ENCODE measurements at regions not wholly inside any gene's neighbourhood (a gene's known extent, or its start where the extent isn't known, plus 50 kb on each side); places are given as distances from the start of the nearest gene placed in this dataset.
A peak's percentile ranks its signal among the peaks of the same experiment; 100 is the strongest.

DNA sequence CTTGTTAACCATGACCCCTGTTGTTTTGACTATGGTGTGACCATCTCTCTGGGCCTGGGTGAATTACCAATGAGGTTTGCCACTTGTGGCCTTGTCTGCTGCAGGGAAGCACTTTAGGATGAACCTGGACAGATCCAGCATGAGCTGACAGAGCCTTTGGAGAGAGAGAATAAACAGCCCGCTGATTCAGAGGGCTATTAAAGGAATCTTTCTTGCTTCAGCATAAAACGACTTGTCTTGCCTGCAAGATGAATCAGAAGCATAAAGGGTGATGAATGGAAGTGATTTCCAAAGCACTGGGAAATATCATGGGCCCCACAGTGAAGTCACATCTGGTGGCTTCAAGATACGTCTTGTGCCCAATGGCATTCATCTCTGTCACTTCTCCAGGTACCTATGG, 69.0 kb upstream of the WSCD2 start:
- Histone ChIP-seq H3K9me3 (ENCODE audit: control insufficient read depth, insufficient read depth, low read length) (no peaks in the 10 kb centered on the region), H3K27ac (ENCODE audit: low read depth, low read length) (no peak overlapping the region), H3K4me3 (ENCODE audit: low read depth, low read length) (no peak overlapping the region), H3K27me3 (ENCODE audit: control insufficient read depth, insufficient read depth, low read length) (no peaks in the 10 kb centered on the region)
- DNase-seq (ENCODE audit: low read depth, low spot score) = no peak
- ChIA-PET CTCF (no interaction called here), POLR2A (no interaction called here)
- TF ChIP-seq, protein P1, sequence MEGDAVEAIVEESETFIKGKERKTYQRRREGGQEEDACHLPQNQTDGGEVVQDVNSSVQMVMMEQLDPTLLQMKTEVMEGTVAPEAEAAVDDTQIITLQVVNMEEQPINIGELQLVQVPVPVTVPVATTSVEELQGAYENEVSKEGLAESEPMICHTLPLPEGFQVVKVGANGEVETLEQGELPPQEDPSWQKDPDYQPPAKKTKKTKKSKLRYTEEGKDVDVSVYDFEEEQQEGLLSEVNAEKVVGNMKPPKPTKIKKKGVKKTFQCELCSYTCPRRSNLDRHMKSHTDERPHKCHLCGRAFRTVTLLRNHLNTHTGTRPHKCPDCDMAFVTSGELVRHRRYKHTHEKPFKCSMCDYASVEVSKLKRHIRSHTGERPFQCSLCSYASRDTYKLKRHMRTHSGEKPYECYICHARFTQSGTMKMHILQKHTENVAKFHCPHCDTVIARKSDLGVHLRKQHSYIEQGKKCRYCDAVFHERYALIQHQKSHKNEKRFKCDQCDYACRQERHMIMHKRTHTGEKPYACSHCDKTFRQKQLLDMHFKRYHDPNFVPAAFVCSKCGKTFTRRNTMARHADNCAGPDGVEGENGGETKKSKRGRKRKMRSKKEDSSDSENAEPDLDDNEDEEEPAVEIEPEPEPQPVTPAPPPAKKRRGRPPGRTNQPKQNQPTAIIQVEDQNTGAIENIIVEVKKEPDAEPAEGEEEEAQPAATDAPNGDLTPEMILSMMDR (IDR thresholded peaks at IDR 0.05; ENCODE audit: low read depth, low read length) = no peak

DNA sequence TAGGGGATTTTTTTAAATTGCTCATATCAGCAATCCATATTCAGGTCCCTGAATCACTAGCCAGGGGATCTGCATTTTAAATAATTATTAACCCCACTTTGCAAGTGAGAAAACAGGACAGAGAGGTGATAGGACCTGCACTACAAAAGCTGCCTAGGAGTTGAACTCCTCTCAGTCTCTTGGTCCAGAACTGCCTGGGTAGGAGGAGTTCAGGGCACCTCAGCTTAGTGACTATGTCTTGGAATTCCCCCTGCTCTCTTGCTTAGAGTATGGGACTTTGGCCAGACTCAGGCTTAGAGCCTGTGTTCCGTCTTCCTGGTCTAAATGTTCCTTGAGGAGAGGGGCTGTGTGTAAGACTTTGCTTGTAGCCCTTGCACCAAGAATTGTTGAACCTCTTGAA, 68.2 kb upstream of the WSCD2 start:
- H3K9me3 ChIP-seq (ENCODE audit: control insufficient read depth, insufficient read depth, low read length) = no peaks in the 10 kb centered on the region
- no peak for DNase-seq (ENCODE audit: low read depth, low spot score)
- TF ChIP-seq, protein P1 (IDR thresholded peaks at IDR 0.05; ENCODE audit: low read depth, low read length) = no peak
- no peak overlapping the region for H3K27ac ChIP-seq (ENCODE audit: low read depth, low read length)
- no peaks in the 10 kb centered on the region for H3K27me3 ChIP-seq (ENCODE audit: control insufficient read depth, insufficient read depth, low read length)
- POLR2A ChIA-PET = no interaction called here
- H3K4me3 ChIP-seq (ENCODE audit: low read depth, low read length) = no peak overlapping the region
- CTCF ChIA-PET = interaction anchor here (0.5 kb wide), 1 partner anchor 393 kb away, joined by 3 read pairs; no protein-coding TSS in a partner anchor

DNA sequence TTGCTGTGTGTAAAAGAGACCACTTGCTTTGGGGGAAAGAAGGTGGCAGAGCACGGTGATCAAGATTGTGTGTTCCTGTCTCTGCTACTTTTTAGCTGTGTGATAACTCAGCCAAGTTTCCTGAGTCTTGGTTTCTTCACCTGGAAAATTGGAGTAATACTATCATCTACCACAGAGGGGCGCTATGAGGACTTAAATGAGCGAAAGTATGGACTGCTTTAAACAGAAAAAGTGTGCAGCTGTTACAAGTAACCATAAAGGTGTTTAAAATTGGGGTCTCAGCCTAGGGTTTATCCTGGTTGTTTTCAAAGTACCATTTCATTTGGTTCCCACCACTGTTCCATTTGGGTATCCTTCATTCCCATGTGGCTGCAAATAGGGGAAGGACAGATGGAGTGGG, 65.9 kb upstream of the WSCD2 start:
- DNase-seq (ENCODE audit: low read depth, low spot score) = no peak

DNA sequence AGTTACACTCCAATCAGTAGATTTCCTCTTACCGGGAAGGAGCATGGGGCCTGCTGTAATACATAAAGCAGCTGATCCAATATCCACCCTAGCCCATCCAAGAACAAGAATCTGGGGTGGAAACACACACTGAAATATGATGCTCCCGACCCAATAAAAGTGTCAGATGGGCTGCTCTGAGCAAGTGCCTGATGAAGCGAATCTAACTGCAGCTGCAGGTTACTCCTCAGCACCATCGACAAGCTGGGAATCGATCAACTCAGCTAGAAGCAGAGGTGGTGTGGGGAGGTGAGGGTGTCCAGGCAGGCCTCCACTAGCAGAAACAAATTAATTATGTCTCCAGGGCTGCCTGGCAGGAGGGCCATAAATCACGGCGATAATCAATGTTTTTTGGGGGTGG, 64.0 kb upstream of the WSCD2 start:
- no peaks in the 10 kb centered on the region for H3K27me3 ChIP-seq (ENCODE audit: control insufficient read depth, insufficient read depth, low read length)
- TF ChIP-seq, protein P1 (IDR thresholded peaks at IDR 0.05; ENCODE audit: low read depth, low read length) = no peak
- H3K4me3 ChIP-seq (ENCODE audit: low read depth, low read length) = no peak overlapping the region
- H3K27ac ChIP-seq (ENCODE audit: low read depth, low read length) = no peak overlapping the region
- POLR2A ChIA-PET = no interaction called here
- CTCF ChIA-PET = no interaction called here
- DNase-seq (ENCODE audit: low read depth, low spot score) = no peak
- H3K9me3 ChIP-seq (ENCODE audit: control insufficient read depth, insufficient read depth, low read length) = no peaks in the 10 kb centered on the region

More for the DNA sequence above, 65.9 kb upstream of the WSCD2 start:
- CTCF ChIA-PET = interaction anchor here (1.1 kb wide), 1 partner anchor 449 kb away, joined by 3 read pairs; no protein-coding TSS in a partner anchor
- TF ChIP-seq, protein P1 (IDR thresholded peaks at IDR 0.05; ENCODE audit: low read depth, low read length) = peak; percentile 12; the same call in 1 of the 2 replicates
- Histone ChIP-seq H3K9me3 (ENCODE audit: control insufficient read depth, insufficient read depth, low read length) (no peaks in the 10 kb centered on the region), H3K27me3 (ENCODE audit: control insufficient read depth, insufficient read depth, low read length) (no peaks in the 10 kb centered on the region), H3K27ac (ENCODE audit: low read depth, low read length) (no peak overlapping the region), H3K4me3 (ENCODE audit: low read depth, low read length) (no peak overlapping the region)
- POLR2A ChIA-PET = no interaction called here

DNA sequence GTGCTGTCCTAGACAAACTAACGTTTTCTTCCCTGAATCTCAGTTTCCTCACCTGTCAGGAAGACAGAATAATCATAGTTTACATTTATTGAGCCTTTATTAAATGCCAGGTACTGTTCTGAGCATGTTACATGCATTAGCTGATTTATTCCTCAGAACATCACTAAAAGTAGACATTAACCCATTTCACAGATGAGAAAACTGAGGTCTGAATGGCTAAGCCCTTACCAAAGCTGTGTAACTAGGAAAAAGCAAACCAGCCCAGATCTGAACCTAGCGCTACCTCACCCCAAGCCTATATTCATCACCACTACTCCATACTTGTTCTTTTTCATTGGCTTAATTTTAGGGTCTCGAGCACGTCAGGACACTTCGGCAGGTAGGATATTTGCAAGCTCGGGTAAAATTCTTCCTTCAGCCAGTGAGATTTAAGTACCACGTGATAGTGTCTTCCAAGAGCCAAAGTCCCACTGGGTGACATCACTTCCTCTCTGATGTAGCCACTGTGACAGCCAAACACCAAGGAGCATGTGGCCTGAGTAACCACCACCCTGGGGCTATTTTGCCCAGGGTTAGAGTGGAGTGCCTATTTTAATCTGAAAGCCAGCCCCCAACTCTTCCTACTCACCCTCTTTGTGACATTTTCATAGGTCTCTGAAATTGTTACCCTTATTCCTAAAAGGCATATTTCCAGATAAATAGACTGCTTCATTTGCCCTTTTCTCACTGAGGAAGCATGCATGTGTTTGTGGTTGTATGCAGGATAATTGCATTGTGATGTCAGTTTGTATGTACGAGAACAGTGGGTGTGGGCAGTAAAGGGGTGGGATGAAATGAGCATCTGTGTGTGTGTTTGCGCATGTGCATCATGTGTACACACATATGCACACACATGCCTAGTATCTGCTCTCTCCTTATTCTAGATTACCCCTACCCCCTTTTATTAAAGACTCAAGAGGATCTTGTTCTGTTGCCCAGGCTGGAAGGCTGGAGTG, 62.2 kb upstream of the WSCD2 start:
- ChIA-PET POLR2A (no interaction called here), CTCF (no interaction called here)
- no peak overlapping the region for H3K4me3 ChIP-seq (ENCODE audit: low read depth, low read length)
- no peaks in the 10 kb centered on the region for H3K9me3 ChIP-seq (ENCODE audit: control insufficient read depth, insufficient read depth, low read length)
- no peak for DNase-seq (ENCODE audit: low read depth, low spot score)
- TF ChIP-seq, protein P1 (IDR thresholded peaks at IDR 0.05; ENCODE audit: low read depth, low read length) = no peak
- no peaks in the 10 kb centered on the region for H3K27me3 ChIP-seq (ENCODE audit: control insufficient read depth, insufficient read depth, low read length)
- H3K27ac ChIP-seq (ENCODE audit: low read depth, low read length) = no peak overlapping the region

Measured in AG04450 (cell line).